Pancreas (tissue), 10 donors: ENCODE measurements at regions not wholly inside any gene's neighbourhood (a gene's known extent, or its start where the extent isn't known, plus 50 kb on each side); places are given as distances from the start of the nearest gene placed in this dataset.

Experiments used
- ATAC-seq, 4 donors: fragments of 200-7000 bp; cut with Tn5 transposase; one replicate each; pipeline versions ENCODE4 v1.8.0 to v1.9.1; 2020; ENCODE audit warnings: mild to moderate bottlenecking in 4 of 4, moderate library complexity in 4 of 4
- DNase-seq, 6 donors: peaks; one replicate each; pipeline ENCODE4 v3.0.0-alpha.2; 2020
- FAIRE-seq: peaks from 2 replicates; lab custom pipeline; 2012; peaks lifted over from hg19 to GRCh38; lab: Jason Lieb, UNC
- H3K27ac ChIP-seq, 4 donors: fragments of 200-600 bp; sonication (generic); 1 replicate in 3 of 4; 2 replicates in 1 of 4; pipeline versions ENCODE4 v1.5.0 to v1.8.0; 2020
- H3K27me3 ChIP-seq, 4 donors: fragments of 200-600 bp; one replicate each; pipeline ENCODE4 v1.8.0; 2021
- H3K36me3 ChIP-seq, 3 donors: fragments of 200-600 bp; sonication (generic) in 1 of 3; one replicate each; pipeline versions ENCODE4 v1.5.0 to v1.8.0; 2020 to 2021
- H3K4me1 ChIP-seq, 3 donors: fragments of 200-600 bp; one replicate each; pipeline ENCODE4 v1.8.0; 2021
- H3K4me3 ChIP-seq, 4 donors: fragments of 200-600 bp; sonication (generic) in 2 of 4; one replicate each; pipeline versions ENCODE4 v1.5.0 to v1.8.0; 2020 to 2021
- H3K9me3 ChIP-seq, 4 donors: fragments of 200-600 bp; one replicate each; pipeline ENCODE4 v1.8.0; 2021
- CTCF ChIP-seq, 4 donors: fragments of 200-600 bp; sonication (generic) in 3 of 4; IDR thresholded peaks; one replicate each; pipeline versions ENCODE4 v1.5.0 to v1.8.0; 2021; ENCODE audit warnings: antibody characterized with exemption in 4 of 4
- WGBS, 2 donors: extraction: QIAGEN DNeasy Blood & Tissue Kit; methylation state at CpG; one replicate each; pipeline ENCODE4 v1.1.7; 2013; 5-methylcytosine and 5-hydroxymethylcytosine counted together
- intact Hi-C, 3 donors: fragments of 100-400 bp; cut with DNase I; formaldehyde crosslinking; loops; one replicate each; pipeline versions ENCODE4 v1.11.1 to v1.14.2; 2022
- donor health status: healthy with polysubstance abuse.
- donor health status: DM: no; HTN: no; CAD: no; lungs with moderate emphysema.
- donor health status: DM: no; HTN: no; CAD: no.
- donor health status: control.
- donor health status: control.
- donor health status: Bipolar disorder and iron deficiency.
- donor health status: DM: yes; HTN: yes; CAD: no.
- donor health status: DM: no; HTN: no; CAD: no.
- donor health status: DM: no; HTN: no; CAD: no.
- donor health status: DM: yes; HTN: yes; CAD: no.

- H3K9me3 ChIP-seq: no peaks in the 10 kb centered on the region
- no peaks in the 10 kb centered on the region for H3K36me3 ChIP-seq
- no peak for ATAC-seq
- intact Hi-C loops: no loop called here
- 59 to 72% methylated on average over 9 of the region's 9 CpGs for WGBS, 2 donors
- H3K27ac ChIP-seq: no peak overlapping the region
- H3K27me3 ChIP-seq: no peaks in the 10 kb centered on the region
- H3K4me1 ChIP-seq: no peaks in the 10 kb centered on the region
- no peak for TF ChIP-seq CTCF (IDR thresholded peaks at IDR 0.05)
- no peak for DNase-seq
- FAIRE-seq: no peak
- H3K4me3 ChIP-seq: no peak overlapping the region
Observed at GRCh38 chr15:94970802-94971201, 739.4 kb downstream of the MCTP2 start.

GRCh38 chr15:94972314-94972713 is 741.0 kb downstream of the MCTP2 start:
- 68 to 80% methylated on average over 2 of the region's 2 CpGs for WGBS, 2 donors
- Histone ChIP-seq H3K9me3 (no peaks in the 10 kb centered on the region), H3K4me1 (no peaks in the 10 kb centered on the region), H3K27ac (no peak overlapping the region), H3K36me3 (no peaks in the 10 kb centered on the region), H3K4me3 (no peak overlapping the region), H3K27me3 (no peaks in the 10 kb centered on the region)
- no peak for DNase-seq
- no peak for ATAC-seq
- no peak for FAIRE-seq
- intact Hi-C loops: no loop called here
- TF ChIP-seq CTCF (IDR thresholded peaks at IDR 0.05): no peak

GRCh38 chr15:94987085-94987484 is 755.7 kb downstream of the MCTP2 start:
- H3K9me3 ChIP-seq: no peaks in the 10 kb centered on the region
- no peak overlapping the region for H3K4me3 ChIP-seq
- DNase-seq: no peak
- WGBS, 2 donors: 51 to 75% methylated on average over 1 of the region's 1 CpG
- FAIRE-seq: no peak
- H3K27ac ChIP-seq: no peak overlapping the region
- ATAC-seq: no peak
- H3K27me3 ChIP-seq: no peaks in the 10 kb centered on the region
- TF ChIP-seq CTCF (IDR thresholded peaks at IDR 0.05): no peak
- no peaks in the 10 kb centered on the region for H3K4me1 ChIP-seq
- H3K36me3 ChIP-seq: no peaks in the 10 kb centered on the region
- intact Hi-C loops: no loop called here

- no peak for DNase-seq
- no peak for TF ChIP-seq CTCF (IDR thresholded peaks at IDR 0.05)
- Histone ChIP-seq H3K4me1 (no peaks in the 10 kb centered on the region), H3K4me3 (no peak overlapping the region), H3K36me3 (no peaks in the 10 kb centered on the region), H3K27ac (no peak overlapping the region), H3K27me3 (no peaks in the 10 kb centered on the region), H3K9me3 (no peaks in the 10 kb centered on the region)
- intact Hi-C loops: no loop called here
- ATAC-seq: no peak
- WGBS, 2 donors: 77 to 88% methylated on average over 8 of the region's 8 CpGs
- no peak for FAIRE-seq
Observed at GRCh38 chr15:94991718-94992117, 760.4 kb downstream of the MCTP2 start.

GRCh38 chr15:95009635-95010034 is 778.3 kb downstream of the MCTP2 start:
- Histone ChIP-seq H3K27me3 (peaks cover 0 to 7% (median 0%) of the 10 kb centered on the region in 4 donors), H3K4me1 (no peaks in the 10 kb centered on the region), H3K36me3 (no peaks in the 10 kb centered on the region), H3K27ac (no peak overlapping the region), H3K4me3 (no peak overlapping the region), H3K9me3 (no peaks in the 10 kb centered on the region)
- intact Hi-C loops: no loop called here
- 44 to 73% methylated on average over 1 of the region's 1 CpG for WGBS, 2 donors
- no peak for FAIRE-seq
- no peak for TF ChIP-seq CTCF (IDR thresholded peaks at IDR 0.05)
- no peak for DNase-seq
- ATAC-seq: no peak
